H1 (cell line): ENCODE measurements at regions not wholly inside any gene's neighbourhood (a gene's known extent, or its start where the extent isn't known, plus 50 kb on each side); places are given as distances from the start of the nearest gene placed in this dataset.

Source experiments
- CTCF ChIA-PET: fragments of 300-600 bp; sonication (Branson Sonifier 250); formaldehyde crosslinking; loops from one replicate; lab custom pipeline; 2021; ENCODE audit not compliant: partially characterized antibody; lab: Charles Lee
- POLR2A ChIA-PET: fragments of 300-600 bp; sonication (Branson Sonifier 250); formaldehyde crosslinking; loops from one replicate; lab custom pipeline; 2021; ENCODE audit warnings: inconsistent platforms; ENCODE audit not compliant: partially characterized antibody; lab: Charles Lee
- DNase-seq, 2 experiments: peaks; one replicate each; pipeline versions ENCODE4 v3.0.0 to v3.0.0-alpha.2; 2010 to 2022; ENCODE audit warnings: low spot score in 2 of 2, low read depth in 1 of 2, mixed read lengths in 1 of 2
- FAIRE-seq: peaks from 2 replicates; lab custom pipeline; 2011; peaks lifted over from hg19 to GRCh38; lab: Jason Lieb, UNC
- H2AFZ ChIP-seq: 2 replicates; pipeline ENCODE4 v1.8.1; 2012; ENCODE audit warnings: low read length, inconsistent platforms
- H2AK5ac ChIP-seq: 2 replicates; pipeline ENCODE4 v1.6.1; 2013; ENCODE audit warnings: low read depth, low read length
- H2BK120ac ChIP-seq: replicated peaks from 2 replicates; pipeline ENCODE3; 2013; ENCODE audit warnings: low read depth, low read length, inconsistent platforms
- H2BK12ac ChIP-seq: 2 replicates; pipeline ENCODE4 v1.6.1; 2013; ENCODE audit warnings: low read depth, low read length
- H2BK15ac ChIP-seq: 2 replicates; pipeline ENCODE4 v1.6.1; 2013; ENCODE audit warnings: low read length
- H2BK20ac ChIP-seq: 2 replicates; pipeline ENCODE4 v1.6.1; 2013; ENCODE audit warnings: low read length
- H2BK5ac ChIP-seq: 2 replicates; pipeline ENCODE4 v1.6.1; 2013; ENCODE audit warnings: low read depth, low read length
- H3K14ac ChIP-seq: 2 replicates; pipeline ENCODE4 v1.6.1; 2013; ENCODE audit warnings: inconsistent platforms; ENCODE audit not compliant: insufficient read length
- H3K18ac ChIP-seq: 2 replicates; pipeline ENCODE4 v1.6.1; 2013; ENCODE audit warnings: low read length; ENCODE audit errors: extremely low read depth
- H3K23ac ChIP-seq: 2 replicates; pipeline ENCODE4 v1.6.1; 2013; ENCODE audit warnings: inconsistent platforms; ENCODE audit not compliant: insufficient read length
- H3K23me2 ChIP-seq: 2 replicates; pipeline ENCODE4 v1.6.1; 2013; ENCODE audit warnings: low read depth, low read length
- H3K27ac ChIP-seq: 2 replicates; pipeline ENCODE4 v1.6.1; 2011; ENCODE audit warnings: low read depth, low read length, inconsistent platforms
- H3K27me3 ChIP-seq, 4 experiments: replicated peaks in 1 of 4; 1 replicate in 1 of 4; 2 replicates in 3 of 4; pipeline versions ENCODE4 v1.6.1 to v1.8.1; 2011 to 2013; ENCODE audit warnings: low read length in 3 of 4, mild to moderate bottlenecking in 3 of 4, inconsistent platforms in 2 of 4, mixed read lengths in 2 of 4, moderate library complexity in 1 of 4; ENCODE audit not compliant: control insufficient read depth in 3 of 4, insufficient read depth in 3 of 4; ENCODE audit errors: extremely low read depth in 1 of 4
- H3K36me3 ChIP-seq, 4 experiments: 2 replicates each; pipeline versions ENCODE4 v1.6.1 to v1.8.1; 2011 to 2013; ENCODE audit warnings: mild to moderate bottlenecking in 4 of 4, low read length in 3 of 4, moderate library complexity in 2 of 4, control low read depth in 1 of 4, inconsistent platforms in 1 of 4; ENCODE audit not compliant: insufficient read depth in 4 of 4, control insufficient read depth in 2 of 4
- H3K4ac ChIP-seq: replicated peaks from 2 replicates; pipeline ENCODE3; 2013; ENCODE audit warnings: low read length, low read depth, mixed read lengths, inconsistent platforms; ENCODE audit not compliant: insufficient read length
- H3K4me1 ChIP-seq, 4 experiments: replicated peaks in 1 of 4; 1 replicate in 1 of 4; 2 replicates in 3 of 4; pipeline versions ENCODE4 v1.6.1 to v1.8.1; 2011 to 2013; ENCODE audit warnings: low read length in 3 of 4, inconsistent platforms in 2 of 4, mixed read lengths in 1 of 4; ENCODE audit not compliant: insufficient read depth in 4 of 4, control insufficient read depth in 3 of 4
- H3K4me2 ChIP-seq, 2 experiments: 2 replicates each; pipeline versions ENCODE4 v1.6.1 to v1.8.1; 2011 to 2013; ENCODE audit warnings: low read depth in 2 of 2, low read length in 2 of 2, control low read depth in 1 of 2, inconsistent platforms in 1 of 2, mild to moderate bottlenecking in 1 of 2; ENCODE audit not compliant: insufficient read depth in 1 of 2
- H3K4me3 ChIP-seq, 4 experiments: fragments of 200-600, 300-600 bp in 1 of 4; sonication (generic), shearing (Covaris generic), sonication (Bioruptor Twin) in 1 of 4; 2 replicates each; pipeline versions ENCODE4 v1.5.1 to v1.8.1; 2011 to 2016; ENCODE audit warnings: low read length in 4 of 4, low read depth in 3 of 4, control low read depth in 2 of 4, inconsistent platforms in 2 of 4, mild to moderate bottlenecking in 2 of 4, mixed read lengths in 1 of 4, moderate library complexity in 1 of 4; ENCODE audit not compliant: insufficient read depth in 2 of 4; ENCODE audit errors: extremely low read depth in 1 of 4
- H3K56ac ChIP-seq: replicated peaks from 2 replicates; pipeline ENCODE3; 2013; ENCODE audit warnings: low read depth, mild to moderate bottlenecking, mixed read lengths, low read length, inconsistent platforms; ENCODE audit not compliant: insufficient read length
- H3K79me1 ChIP-seq: 2 replicates; pipeline ENCODE4 v1.6.1; 2013; ENCODE audit warnings: low read depth, low read length, control low read depth
- H3K79me2 ChIP-seq, 2 experiments: 2 replicates each; pipeline versions ENCODE4 v1.6.1 to v1.8.1; 2012 to 2013; ENCODE audit warnings: low read length in 2 of 2, mild to moderate bottlenecking in 2 of 2, inconsistent platforms in 1 of 2; ENCODE audit not compliant: insufficient read depth in 2 of 2, control insufficient read depth in 1 of 2
- H3K9ac ChIP-seq, 4 experiments: replicated peaks in 1 of 4; 1 replicate in 1 of 4; 2 replicates in 3 of 4; pipeline versions ENCODE4 v1.6.1 to v1.8.1; 2011 to 2013; ENCODE audit warnings: low read depth in 3 of 4, low read length in 3 of 4, control low read depth in 2 of 4, mild to moderate bottlenecking in 2 of 4, moderate library complexity in 2 of 4, inconsistent platforms in 1 of 4; ENCODE audit errors: extremely low read depth in 1 of 4
- H3K9me3 ChIP-seq, 2 experiments: 2 replicates each; pipeline versions ENCODE4 v1.6.1 to v1.8.1; 2012 to 2013; ENCODE audit warnings: mild to moderate bottlenecking in 2 of 2, moderate library complexity in 2 of 2, control low read depth in 1 of 2, inconsistent platforms in 1 of 2, low read depth in 1 of 2, low read length in 1 of 2, mixed read lengths in 1 of 2; ENCODE audit not compliant: insufficient read depth in 2 of 2
- H4K20me1 ChIP-seq, 2 experiments: replicated peaks in 1 of 2; 2 replicates each; pipeline versions ENCODE3 to v1.8.1; 2011 to 2013; ENCODE audit warnings: inconsistent platforms in 2 of 2, low read length in 2 of 2, mild to moderate bottlenecking in 1 of 2; ENCODE audit not compliant: insufficient read depth in 2 of 2, control insufficient read depth in 1 of 2
- H4K5ac ChIP-seq: 2 replicates; pipeline ENCODE4 v1.6.1; 2013; ENCODE audit warnings: low read length, low read depth, mixed read lengths, inconsistent platforms; ENCODE audit not compliant: insufficient read length
- H4K8ac ChIP-seq: 2 replicates; pipeline ENCODE4 v1.8.0; 2013; ENCODE audit warnings: mild to moderate bottlenecking, moderate library complexity, low read length, inconsistent platforms; ENCODE audit not compliant: insufficient read depth; ENCODE audit errors: extremely low read depth
- H4K91ac ChIP-seq: replicated peaks from 2 replicates; pipeline ENCODE3; 2013; ENCODE audit warnings: low read length, mixed read lengths, inconsistent platforms; ENCODE audit not compliant: insufficient read length
- CHD2 ChIP-seq: IDR thresholded peaks from 2 replicates; pipeline ENCODE4 v1.6.1; 2012; ENCODE audit warnings: low read length, improper control_type of control experiment
- E2F6 ChIP-seq: IDR thresholded peaks from 2 replicates; pipeline ENCODE4 v1.6.1; 2012; ENCODE audit warnings: inconsistent platforms
- JUND ChIP-seq: IDR thresholded peaks from 2 replicates; pipeline ENCODE4 v1.6.1; 2011; ENCODE audit warnings: mild to moderate bottlenecking, improper control_type of control experiment, low read length
- KDM1A ChIP-seq: fragments of 200-600, 300-600 bp; sonication (generic); IDR thresholded peaks from 2 replicates; pipeline ENCODE4 v1.7.1; 2016; ENCODE audit warnings: mild to moderate bottlenecking, low read length, borderline replicate concordance
- KDM5A ChIP-seq: fragments of 200-600 bp; IDR thresholded peaks from 2 replicates; pipeline ENCODE4 v1.7.1; 2012; ENCODE audit warnings: mild to moderate bottlenecking, low read length, inconsistent platforms, mixed read lengths
- POLR2A ChIP-seq, 2 experiments: IDR thresholded peaks; 1 replicate in 1 of 2; 2 replicates in 1 of 2; pipeline ENCODE4 v1.6.1; 2011; ENCODE audit warnings: low read depth in 2 of 2, low read length in 2 of 2, mild to moderate bottlenecking in 2 of 2; ENCODE audit errors: control extremely low read depth in 1 of 2
- RFX5 ChIP-seq: IDR thresholded peaks from 2 replicates; pipeline ENCODE4 v1.6.1; 2011; ENCODE audit warnings: low read depth, low read length, improper control_type of control experiment, borderline replicate concordance
- RXRA ChIP-seq: IDR thresholded peaks from 2 replicates; pipeline ENCODE4 v1.6.1; 2011; ENCODE audit warnings: low read depth, mild to moderate bottlenecking, low read length, moderate library complexity; ENCODE audit not compliant: insufficient read depth
- SIRT6 ChIP-seq: IDR thresholded peaks from one replicate; pipeline ENCODE4 v1.7.1; 2012; ENCODE audit warnings: low read length, inconsistent platforms

DNA sequence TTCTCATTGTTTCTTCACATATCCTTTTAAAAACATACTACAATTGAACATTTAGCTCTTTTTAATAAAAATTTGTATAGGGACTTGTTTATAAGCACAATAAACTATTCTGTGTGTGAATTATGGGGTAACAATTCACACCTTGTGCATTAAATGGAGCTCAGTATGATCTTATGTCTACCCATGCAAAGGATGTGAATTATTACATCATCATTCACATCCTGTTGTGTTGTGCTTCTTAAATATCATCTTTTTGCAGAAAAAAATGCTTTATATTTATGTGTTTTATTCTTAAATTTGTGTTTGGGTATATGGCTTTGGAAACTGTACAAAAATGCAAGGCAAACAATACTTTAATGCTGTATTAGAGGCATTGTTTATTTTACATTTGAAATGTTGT is 96.7 kb upstream of the PABPC4L start:
- ChIA-PET CTCF (interaction anchor here (0.6 to 1.5 kb wide), 5 partner anchors 9 to 858 kb away, joined by 3 to 5 read pairs (median 3); no protein-coding TSS in a partner anchor), POLR2A (no interaction called here)
- Histone ChIP-seq H3K27ac (no peak overlapping the region), H3K36me3 (no peaks in the 10 kb centered on the region), H3K79me1 (no peaks in the 10 kb centered on the region), H2BK5ac (no peak overlapping the region), H3K9me3 (no peaks in the 10 kb centered on the region), H4K20me1 (no peaks in the 10 kb centered on the region), H3K14ac (no peak overlapping the region), H2AK5ac (no peak overlapping the region), H2AFZ (no peak overlapping the region), H3K18ac (no peak overlapping the region), H3K4me1 (no peaks in the 10 kb centered on the region), H3K4me2 (no peak overlapping the region), H3K9ac (no peak overlapping the region), H2BK12ac (no peak overlapping the region), H2BK20ac (no peak overlapping the region), H2BK120ac (no peak overlapping the region), H3K23me2 (no peaks in the 10 kb centered on the region; the same call in 1 of the 2 replicates), H4K91ac (no peak overlapping the region), H3K4me3 (no peak overlapping the region), H3K56ac (no peak overlapping the region), H4K5ac (no peak overlapping the region), H3K27me3 (no peaks in the 10 kb centered on the region), H4K8ac (no peak overlapping the region), H3K4ac (no peak overlapping the region), H3K79me2 (no peaks in the 10 kb centered on the region), H2BK15ac (no peak overlapping the region), H3K23ac (no peak overlapping the region)
- no peak for DNase-seq
- no peak for FAIRE-seq
- TF ChIP-seq KDM5A: no peak
- no peak for TF ChIP-seq SIRT6
- no peak for TF ChIP-seq E2F6
- no peak for TF ChIP-seq POLR2A (IDR thresholded peaks at IDR 0.05; ENCODE audit: control extremely low read depth in 1 of 2, low read depth in 2 of 2, low read length in 2 of 2)
- TF ChIP-seq KDM1A: no peak
- TF ChIP-seq RXRA: no peak
- TF ChIP-seq RFX5: no peak
- TF ChIP-seq JUND: no peak
- TF ChIP-seq CHD2: no peak
